Progenitor cell of endocrine pancreas (in vitro differentiated cells): ENCODE measurements at regions not wholly inside any gene's neighbourhood (a gene's known extent, or its start where the extent isn't known, plus 50 kb on each side); places are given as distances from the start of the nearest gene placed in this dataset.
"Not testable (repeated sequence)": the region's sequence is repeated elsewhere in the genome, so short reads cannot be mapped to it uniquely, and the experiment has no call there.

ENCODE experiments used
- DNase-seq: peaks from one replicate; pipeline ENCODE4 v3.0.0; 2021; ENCODE audit warnings: low spot score; ENCODE audit not compliant: unreplicated experiment
- H3K27ac Mint-ChIP-seq: 2 replicates; pipeline ENCODE4 v1.8.0; 2021; ENCODE audit warnings: mild to moderate bottlenecking, moderate library complexity, mixed read lengths
- H3K27me3 Mint-ChIP-seq: 2 replicates; pipeline ENCODE4 v1.8.0; 2021; ENCODE audit warnings: mixed read lengths
- H3K36me3 Mint-ChIP-seq: 2 replicates; pipeline ENCODE4 v1.8.0; 2022; ENCODE audit warnings: mixed read lengths; ENCODE audit not compliant: insufficient read depth
- H3K4me1 Mint-ChIP-seq: 2 replicates; pipeline ENCODE4 v1.8.0; 2021; ENCODE audit warnings: low read depth, mixed read lengths
- H3K4me3 Mint-ChIP-seq: 2 replicates; pipeline ENCODE4 v1.8.0; 2021; ENCODE audit warnings: low read depth, mild to moderate bottlenecking, moderate library complexity, mixed read lengths
- H3K9me3 Mint-ChIP-seq: 2 replicates; pipeline ENCODE4 v1.8.0; 2021; ENCODE audit warnings: low read depth, mixed read lengths
- TF ChIP-seq, protein P1 (sequence below): fragments of 200-600 bp; sonication (generic); IDR thresholded peaks from one replicate; pipeline ENCODE4 v1.5.0; 2021; ENCODE audit warnings: antibody characterized with exemption, mild to moderate bottlenecking; ENCODE audit not compliant: unreplicated experiment

- peaks cover 51% of the 10 kb centered on the region for H3K9me3 Mint-ChIP-seq
These were observed 403.6 kb downstream of the UTRN start for GRCh38 chr6:144688713-144689112.

GRCh38 chr6:144689503-144690040, 404.4 kb downstream of the UTRN start:
- H3K27ac Mint-ChIP-seq, result no peak overlapping the region
- H3K4me1 Mint-ChIP-seq, result peaks cover 11% of the 10 kb centered on the region
- H3K4me3 Mint-ChIP-seq, result no peak overlapping the region
- no peaks in the 10 kb centered on the region for H3K27me3 Mint-ChIP-seq
- no peak for DNase-seq
- TF ChIP-seq, protein P1, sequence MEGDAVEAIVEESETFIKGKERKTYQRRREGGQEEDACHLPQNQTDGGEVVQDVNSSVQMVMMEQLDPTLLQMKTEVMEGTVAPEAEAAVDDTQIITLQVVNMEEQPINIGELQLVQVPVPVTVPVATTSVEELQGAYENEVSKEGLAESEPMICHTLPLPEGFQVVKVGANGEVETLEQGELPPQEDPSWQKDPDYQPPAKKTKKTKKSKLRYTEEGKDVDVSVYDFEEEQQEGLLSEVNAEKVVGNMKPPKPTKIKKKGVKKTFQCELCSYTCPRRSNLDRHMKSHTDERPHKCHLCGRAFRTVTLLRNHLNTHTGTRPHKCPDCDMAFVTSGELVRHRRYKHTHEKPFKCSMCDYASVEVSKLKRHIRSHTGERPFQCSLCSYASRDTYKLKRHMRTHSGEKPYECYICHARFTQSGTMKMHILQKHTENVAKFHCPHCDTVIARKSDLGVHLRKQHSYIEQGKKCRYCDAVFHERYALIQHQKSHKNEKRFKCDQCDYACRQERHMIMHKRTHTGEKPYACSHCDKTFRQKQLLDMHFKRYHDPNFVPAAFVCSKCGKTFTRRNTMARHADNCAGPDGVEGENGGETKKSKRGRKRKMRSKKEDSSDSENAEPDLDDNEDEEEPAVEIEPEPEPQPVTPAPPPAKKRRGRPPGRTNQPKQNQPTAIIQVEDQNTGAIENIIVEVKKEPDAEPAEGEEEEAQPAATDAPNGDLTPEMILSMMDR, result no peak
- H3K9me3 Mint-ChIP-seq, result peaks cover 60% of the 10 kb centered on the region
- H3K36me3 Mint-ChIP-seq, result peaks cover 66% of the 10 kb centered on the region

More at GRCh38 chr6:144688713-144689112, 403.6 kb downstream of the UTRN start:
- TF ChIP-seq, protein P1, result no peak
- no peaks in the 10 kb centered on the region for H3K27me3 Mint-ChIP-seq
- no peak overlapping the region for H3K4me3 Mint-ChIP-seq
- peaks cover 9% of the 10 kb centered on the region for H3K4me1 Mint-ChIP-seq
- no peak for DNase-seq
- no peak overlapping the region for H3K27ac Mint-ChIP-seq
- H3K36me3 Mint-ChIP-seq, result peaks cover 64% of the 10 kb centered on the region

DNA sequence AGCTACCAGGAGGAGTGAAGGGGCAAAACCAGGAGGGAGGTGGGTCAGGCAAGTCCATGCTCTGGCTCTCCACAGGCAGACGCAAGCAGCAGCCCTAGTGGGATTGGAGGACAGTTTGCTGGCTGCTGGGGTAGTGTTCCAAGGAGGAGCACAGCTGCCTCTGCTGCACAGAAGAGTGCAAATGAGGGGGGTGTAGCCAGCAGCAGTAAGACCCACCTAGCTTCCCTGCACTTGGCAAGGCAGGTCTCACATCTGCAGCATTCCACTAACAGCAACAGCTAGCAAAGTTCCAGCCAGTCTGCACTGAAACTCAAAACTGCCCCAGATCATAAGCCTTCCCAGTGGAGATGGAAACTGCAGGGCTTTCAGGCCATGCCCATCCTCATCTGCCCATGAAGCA, 405.0 kb downstream of the UTRN start:
- Mint-ChIP-seq H3K27ac (no peak overlapping the region), H3K4me1 (peaks cover 11% of the 10 kb centered on the region), H3K36me3 (peaks cover 64% of the 10 kb centered on the region), H3K27me3 (no peaks in the 10 kb centered on the region), H3K9me3 (peaks cover 57% of the 10 kb centered on the region), H3K4me3 (no peak overlapping the region)
- TF ChIP-seq, protein P1, result no peak
- DNase-seq, result no peak

DNA sequence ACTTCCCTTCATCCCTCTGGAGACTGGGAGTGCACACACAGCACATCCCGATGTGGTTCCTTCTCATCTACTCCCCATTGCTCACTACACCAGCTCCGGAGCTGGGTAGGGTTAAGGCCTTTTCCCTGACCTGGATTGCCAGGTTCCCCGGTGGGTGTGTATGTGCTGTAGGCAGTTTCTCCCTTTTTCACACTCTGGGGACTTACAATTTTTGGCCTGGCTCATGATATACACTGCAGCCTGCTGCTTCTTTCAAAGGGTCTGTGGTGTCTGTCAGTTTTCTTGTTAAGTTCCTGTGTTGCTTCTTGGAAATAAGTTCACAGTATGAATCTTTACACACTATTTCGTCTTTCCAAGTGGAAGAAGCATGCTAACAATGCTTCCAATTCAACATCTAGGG, 405.5 kb downstream of the UTRN start:
- Mint-ChIP-seq H3K27ac (no peak overlapping the region), H3K4me3 (no peak overlapping the region), H3K36me3 (peaks cover 59% of the 10 kb centered on the region), H3K27me3 (no peaks in the 10 kb centered on the region), H3K9me3 (peaks cover 51% of the 10 kb centered on the region), H3K4me1 (peaks cover 11% of the 10 kb centered on the region)
- TF ChIP-seq, protein P1, result no peak
- DNase-seq, result no peak

- not testable (repeated sequence) for DNase-seq
These were observed 406.9 kb downstream of the UTRN start for GRCh38 chr6:144692050-144692449.

DNA sequence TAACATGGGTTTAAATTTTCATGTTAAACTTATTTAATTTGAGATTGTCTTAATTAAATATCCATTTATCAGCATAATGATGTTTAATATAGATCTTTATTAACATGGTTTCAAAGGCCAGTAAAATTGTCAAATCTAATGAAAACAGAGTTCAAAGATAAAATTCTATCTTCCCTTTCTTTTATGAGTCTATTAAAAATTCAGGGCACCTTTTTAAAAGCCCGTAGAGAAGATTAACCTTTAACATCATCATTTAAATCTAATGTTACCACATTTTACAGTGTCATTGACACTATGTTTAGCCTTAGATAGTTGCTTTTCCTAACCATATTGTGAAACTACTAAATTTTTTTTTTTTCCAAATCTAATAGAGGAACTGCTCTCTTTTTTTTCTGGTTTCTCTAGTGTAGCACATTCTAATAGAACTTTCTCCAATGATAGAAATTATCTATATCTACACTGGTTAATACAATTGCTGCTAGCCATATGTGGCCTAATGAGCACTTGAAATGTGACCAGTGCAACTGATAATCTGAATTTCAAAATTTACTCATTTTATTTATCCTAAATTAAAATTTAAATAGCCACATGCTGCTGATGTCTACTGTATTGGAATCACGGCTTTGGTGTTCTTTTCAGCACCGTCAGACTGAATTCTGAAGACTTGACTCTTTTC, 410.9 kb downstream of the UTRN start:
- no peak for DNase-seq
- H3K4me3 Mint-ChIP-seq, result no peak overlapping the region
- H3K9me3 Mint-ChIP-seq, result peaks cover 30% of the 10 kb centered on the region
- TF ChIP-seq, protein P1, result no peak
- H3K4me1 Mint-ChIP-seq, result peaks cover 24% of the 10 kb centered on the region
- no peaks in the 10 kb centered on the region for H3K27me3 Mint-ChIP-seq
- H3K27ac Mint-ChIP-seq, result no peak overlapping the region
- H3K36me3 Mint-ChIP-seq, result peaks cover 32% of the 10 kb centered on the region

More at GRCh38 chr6:144692050-144692449, 406.9 kb downstream of the UTRN start:
- not testable (repeated sequence) for H3K27me3 Mint-ChIP-seq, H3K27ac Mint-ChIP-seq, H3K4me3 Mint-ChIP-seq
- Mint-ChIP-seq H3K9me3 (peaks cover 39% of the 10 kb centered on the region), H3K36me3 (peaks cover 46% of the 10 kb centered on the region), H3K4me1 (peaks cover 17% of the 10 kb centered on the region)
